NOMO-1 treated with DMSO at 0.1 percent for 48 hours (cell line): ENCODE measurements at regions not wholly inside any gene's neighbourhood (a gene's known extent, or its start where the extent isn't known, plus 50 kb on each side); places are given as distances from the start of the nearest gene placed in this dataset.
A peak's percentile ranks its signal among the peaks of the same experiment; 100 is the strongest.

Source experiments
- DNase-seq: peaks from one replicate; lab custom pipeline; 2025; ENCODE audit not compliant: unreplicated experiment; lab: John Stamatoyannopoulos, UW

DNA sequence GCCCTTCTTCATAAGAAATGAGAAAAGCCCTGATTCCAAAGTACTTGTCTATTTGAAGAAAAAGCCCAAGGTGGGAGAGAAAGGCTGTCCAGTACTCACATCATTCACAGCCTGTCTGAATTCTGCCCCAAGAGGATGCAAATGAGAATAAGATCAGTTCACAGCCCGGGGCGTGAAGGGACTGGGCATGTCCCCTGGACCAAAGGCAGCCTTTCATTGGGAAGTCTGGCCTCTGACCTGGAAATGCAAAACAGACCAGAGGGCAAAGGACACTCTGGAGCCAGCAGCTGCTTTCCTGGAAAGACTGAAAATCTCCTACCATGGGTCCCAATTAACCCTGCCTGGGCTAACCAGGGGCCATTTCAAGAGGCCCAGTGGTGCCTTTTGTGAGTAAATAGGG, 191.2 kb upstream of the PELI2 start:
- no peak for DNase-seq

DNA sequence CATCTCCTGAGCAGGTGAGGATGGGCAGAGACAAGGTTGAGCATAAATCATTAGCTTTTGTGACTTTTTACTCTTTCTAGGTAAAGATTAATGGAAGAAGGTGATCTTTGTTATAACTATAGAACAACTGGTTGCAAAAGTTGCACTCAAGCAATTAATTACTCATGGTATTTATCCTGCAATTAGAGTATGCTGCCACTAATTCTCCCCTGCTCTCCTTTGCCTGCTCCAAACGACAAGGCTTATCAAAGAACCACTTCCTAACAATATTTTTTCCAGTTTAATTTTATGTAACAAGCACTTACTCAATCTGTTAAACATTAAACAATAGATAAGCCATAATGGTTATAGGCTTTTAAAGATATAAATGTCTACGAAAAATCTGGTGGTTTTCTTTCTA, 189.9 kb upstream of the PELI2 start:
- no peak for DNase-seq

DNA sequence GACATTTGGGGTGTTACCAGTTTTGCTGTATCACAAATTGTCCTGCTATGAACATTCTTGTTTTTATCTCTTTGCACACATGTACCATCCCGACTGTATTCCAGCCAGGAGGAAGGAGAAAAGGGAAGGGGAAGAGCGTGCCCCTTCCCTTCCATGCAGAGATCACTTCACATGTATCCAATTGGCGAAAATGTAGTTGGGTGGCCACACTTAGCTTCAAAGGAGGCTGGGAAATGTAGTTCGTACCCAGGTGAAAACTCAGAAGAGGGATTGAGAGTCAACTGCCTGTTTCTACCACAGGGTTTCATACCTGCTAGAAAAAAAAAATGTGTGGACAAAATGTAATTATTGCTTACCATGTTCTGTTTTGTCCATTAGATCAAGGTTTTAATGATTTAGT, 189.1 kb upstream of the PELI2 start:
- DNase-seq = no peak

DNA sequence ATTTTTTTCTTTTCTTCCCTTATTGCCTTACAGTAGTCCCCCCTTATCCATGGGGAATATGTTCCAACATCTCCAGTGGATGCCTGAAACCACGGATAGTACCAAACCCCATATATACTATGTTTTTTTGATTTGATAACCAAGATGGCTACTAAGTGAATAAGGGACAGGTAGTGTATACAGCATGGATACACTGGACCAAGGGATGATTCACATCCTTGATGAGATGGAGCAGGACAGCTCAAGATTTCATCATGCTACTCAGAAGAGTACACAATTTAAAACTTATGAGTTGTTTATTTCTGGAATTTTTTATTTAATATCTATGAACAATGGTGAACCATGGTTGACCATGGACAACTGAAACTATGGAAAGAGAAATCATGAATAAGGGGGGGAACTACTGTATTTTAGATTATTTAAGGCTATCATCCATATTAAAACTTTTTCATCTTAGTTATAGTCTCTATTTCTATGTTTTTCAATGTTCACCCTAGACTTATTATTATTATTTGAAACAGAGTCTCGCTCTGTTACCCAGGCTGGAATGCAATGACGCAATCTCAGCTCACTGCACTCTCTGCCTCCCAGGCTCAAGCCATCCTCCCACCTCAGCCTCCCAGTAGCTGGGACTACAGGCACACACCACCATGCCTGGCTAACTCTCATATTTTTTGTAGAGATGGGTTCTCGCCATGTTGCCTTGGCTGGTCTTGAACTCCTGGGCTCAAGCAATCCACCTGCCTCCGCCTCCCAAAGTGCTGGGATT, 188.0 kb upstream of the PELI2 start:
- DNase-seq = no peak

DNA sequence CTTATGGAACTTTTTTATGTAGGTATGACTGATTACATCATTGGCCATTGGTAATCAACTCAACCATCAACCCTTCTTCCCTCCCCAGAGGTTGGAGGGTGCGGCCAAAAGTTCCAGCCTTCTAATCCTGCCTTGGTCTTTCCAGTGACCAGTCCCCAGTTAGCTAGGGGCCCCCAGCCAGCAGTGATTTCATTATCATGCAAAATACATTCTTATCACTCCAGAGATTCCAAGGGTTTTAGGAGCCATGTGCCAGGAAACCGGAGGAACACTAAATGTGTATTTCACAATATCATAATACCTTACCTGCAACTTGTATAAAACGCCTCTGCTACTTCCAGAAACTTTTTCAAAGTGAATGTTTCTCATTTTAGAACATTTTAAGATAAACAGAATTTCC, 181.5 kb upstream of the PELI2 start:
- DNase-seq = no peak

DNA sequence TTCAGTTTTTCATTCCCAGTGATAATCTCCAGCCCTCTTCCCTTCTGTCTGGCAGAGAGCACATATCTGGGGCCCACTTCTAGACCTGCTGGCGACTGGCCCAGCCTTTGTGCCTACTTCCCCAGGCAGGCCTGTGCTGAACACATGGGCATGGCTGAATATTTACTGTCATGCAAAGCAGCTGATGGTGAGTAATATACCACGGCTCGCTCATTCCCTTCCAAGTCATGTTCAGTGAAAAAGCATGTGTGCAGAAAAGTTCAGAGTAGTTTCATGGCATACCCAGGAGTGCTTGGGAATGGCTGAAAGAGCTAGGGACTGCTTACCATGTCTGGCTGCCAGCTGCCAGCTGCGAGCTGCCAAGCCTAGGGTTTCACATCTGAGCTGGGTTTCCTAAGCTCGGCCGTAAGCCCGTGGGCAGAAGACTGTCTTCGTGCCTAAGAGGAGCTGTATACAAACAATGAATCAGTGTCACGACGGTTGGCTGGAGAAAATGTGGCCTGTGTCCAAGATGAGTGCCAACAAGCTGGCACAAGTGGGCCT, 179.9 kb upstream of the PELI2 start:
- DNase-seq = no peak

GRCh38 chr14:55942076-55942654, 176.0 kb upstream of the PELI2 start:
- DNase-seq = no peak

DNA sequence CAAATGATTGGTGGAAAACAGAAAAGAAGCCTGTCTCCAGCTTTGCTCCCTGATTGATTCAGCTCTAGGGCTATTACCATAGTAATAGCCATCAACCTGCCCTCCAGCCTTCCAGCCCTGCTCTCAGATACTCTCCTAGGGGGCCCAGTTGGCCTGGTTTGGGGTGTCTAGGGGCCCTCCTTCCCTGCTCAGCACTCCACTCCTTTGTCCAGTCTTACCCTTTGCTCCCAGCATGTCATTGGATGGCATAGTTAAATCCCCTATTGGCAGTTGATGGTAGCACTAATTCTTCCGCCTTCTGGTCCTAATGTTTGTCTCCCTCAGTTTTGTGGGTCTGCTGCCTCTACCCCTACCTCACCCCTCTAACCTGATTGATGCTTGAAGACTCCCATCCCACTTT, 175.4 kb upstream of the PELI2 start:
- DNase-seq = no peak

DNA sequence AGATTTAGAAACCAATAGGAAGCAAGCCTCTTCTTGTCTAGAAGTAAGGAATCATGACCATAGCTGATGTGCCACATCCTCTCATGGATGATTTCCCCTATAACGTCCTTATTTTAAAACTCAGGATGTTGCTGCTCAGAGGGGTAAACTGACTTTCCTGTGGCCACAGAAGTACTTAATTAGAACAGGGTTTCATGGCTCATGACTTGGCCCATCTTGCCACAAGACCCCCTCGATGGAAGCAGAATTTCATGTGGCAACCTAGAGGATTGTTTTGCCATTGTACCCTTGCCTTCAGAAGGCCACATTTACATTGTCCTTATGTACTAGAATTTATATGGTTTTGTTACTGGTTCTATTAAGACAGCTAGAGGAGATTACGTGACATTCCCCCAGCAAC, 173.5 kb upstream of the PELI2 start:
- DNase-seq = no peak

- DNase-seq = peak; percentile 75
Observed at GRCh38 chr14:55946231-55946630, 172.0 kb upstream of the PELI2 start.

GRCh38 chr14:55948399-55948798, 169.8 kb upstream of the PELI2 start:
- no peak for DNase-seq

DNA sequence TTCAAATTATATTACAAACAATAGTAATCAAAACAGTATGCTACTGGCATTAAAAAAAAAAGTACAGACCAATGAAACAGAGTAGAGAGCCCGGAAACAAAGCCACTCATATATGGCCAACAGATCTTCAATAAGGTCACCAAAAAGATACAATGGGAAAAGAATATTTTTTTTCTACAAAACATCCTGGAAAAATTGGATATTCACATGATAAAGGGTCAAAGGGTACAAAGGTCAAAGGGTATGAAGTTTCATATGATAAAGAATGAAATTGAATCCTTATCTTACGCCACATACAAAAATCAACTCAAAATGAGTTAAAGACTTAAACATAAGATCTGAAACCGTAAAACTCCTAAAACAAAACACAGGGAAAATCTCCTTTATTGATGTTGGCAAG, 168.5 kb upstream of the PELI2 start:
- no peak for DNase-seq

- no peak for DNase-seq
Observed at GRCh38 chr14:55950135-55950534, 168.1 kb upstream of the PELI2 start.

- DNase-seq = no peak
Observed at GRCh38 chr14:55951341-55952206, 166.6 kb upstream of the PELI2 start.

- DNase-seq = no peak
Observed at GRCh38 chr14:55954108-55954507, 164.1 kb upstream of the PELI2 start.

GRCh38 chr14:55955175-55955574, 163.0 kb upstream of the PELI2 start:
- no peak for DNase-seq

DNA sequence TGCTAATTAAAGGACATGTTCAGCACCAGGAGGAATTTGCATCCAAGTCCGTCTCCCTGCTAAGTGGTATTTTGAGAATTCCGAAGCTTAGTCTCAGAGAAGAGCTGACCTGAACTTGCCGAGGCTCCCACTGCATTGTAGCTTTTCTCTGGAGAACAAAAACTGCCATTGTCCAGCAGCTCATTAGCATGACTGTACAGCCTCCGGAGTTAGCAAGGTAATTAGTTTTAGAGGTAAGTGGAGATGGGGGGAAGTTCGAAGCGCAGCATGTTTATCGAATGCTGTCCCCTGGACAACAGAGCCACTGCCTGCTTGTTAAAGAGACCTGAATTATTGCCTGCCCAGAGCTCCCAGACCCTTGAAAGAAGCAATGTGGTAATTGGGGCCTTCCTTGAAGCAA, 160.3 kb upstream of the PELI2 start:
- no peak for DNase-seq

DNA sequence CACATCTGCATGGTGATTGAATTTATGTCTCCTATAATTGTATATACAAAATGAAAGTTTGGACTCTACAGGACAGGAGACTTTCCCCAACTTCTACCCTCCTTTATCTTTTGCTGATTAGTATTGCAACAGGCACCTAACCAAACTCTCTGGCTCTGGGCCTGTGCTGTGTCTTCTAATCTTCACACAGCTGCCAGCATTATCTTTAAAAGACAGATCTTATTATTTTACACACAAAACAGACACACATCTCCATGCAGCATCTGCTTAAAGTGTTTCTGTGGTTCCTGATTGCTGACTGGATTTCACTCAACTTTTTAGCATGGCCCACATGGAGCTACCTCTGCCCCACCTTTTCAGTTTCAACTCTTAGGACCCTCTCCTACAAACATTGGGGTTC, 154.9 kb upstream of the PELI2 start:
- DNase-seq = no peak

DNA sequence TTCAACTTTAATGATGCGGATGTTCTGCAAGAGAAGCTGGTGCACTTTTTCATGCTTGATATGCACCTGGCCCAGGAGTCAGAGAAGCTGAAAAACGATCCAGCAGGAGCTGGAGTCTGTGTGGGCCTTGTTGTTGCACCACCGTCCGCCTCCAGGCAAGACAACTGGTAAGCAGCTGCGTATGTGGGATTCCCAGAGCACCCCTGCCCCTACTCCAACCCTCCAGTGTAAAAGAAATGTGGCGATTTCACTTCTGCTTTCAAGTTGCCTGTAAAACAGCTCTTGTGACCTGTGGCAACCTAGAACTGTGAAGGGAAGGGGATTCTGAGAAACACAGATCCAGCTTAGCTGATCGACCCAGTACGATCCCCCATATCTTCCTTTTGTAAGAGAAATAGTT, 154.1 kb upstream of the PELI2 start:
- peak; percentile 61 for DNase-seq

DNA sequence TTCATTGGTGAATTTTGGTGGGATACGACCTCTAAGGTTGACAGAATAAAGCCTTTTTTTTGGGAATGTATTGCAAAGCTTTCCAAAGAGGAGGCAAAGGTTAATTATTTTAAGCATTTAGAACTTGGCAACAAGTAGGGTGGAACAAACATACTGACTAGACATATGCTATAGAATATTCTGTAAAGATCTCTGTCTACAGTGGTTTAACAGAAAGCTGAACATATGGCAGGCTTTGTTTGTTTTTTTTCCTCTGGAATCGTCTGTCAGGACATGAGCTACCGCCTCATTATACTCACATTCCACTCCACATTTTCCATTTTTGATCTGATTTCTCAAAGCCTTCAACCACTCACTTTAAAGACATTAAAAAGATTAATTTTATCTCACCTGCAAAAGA, 153.4 kb upstream of the PELI2 start:
- DNase-seq = no peak

DNA sequence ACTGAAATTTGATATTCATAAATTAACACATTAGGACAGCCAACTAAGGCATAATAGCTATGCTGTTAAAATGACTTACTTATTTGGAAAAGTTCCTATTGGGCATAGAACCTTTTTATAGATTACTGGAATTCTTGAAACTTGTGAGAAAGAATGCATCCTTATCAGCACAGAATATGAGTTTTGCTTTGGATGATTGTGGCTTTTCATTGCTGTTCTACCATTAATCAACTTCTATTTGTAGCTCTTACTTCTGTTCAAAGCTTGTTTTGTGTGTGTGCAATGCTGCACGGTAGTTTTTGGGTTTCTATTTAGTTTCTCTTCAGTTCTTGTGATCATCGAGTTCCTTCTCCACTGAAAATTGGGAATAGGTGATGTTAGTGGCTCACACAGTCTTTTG, 152.4 kb upstream of the PELI2 start:
- DNase-seq = no peak

DNA sequence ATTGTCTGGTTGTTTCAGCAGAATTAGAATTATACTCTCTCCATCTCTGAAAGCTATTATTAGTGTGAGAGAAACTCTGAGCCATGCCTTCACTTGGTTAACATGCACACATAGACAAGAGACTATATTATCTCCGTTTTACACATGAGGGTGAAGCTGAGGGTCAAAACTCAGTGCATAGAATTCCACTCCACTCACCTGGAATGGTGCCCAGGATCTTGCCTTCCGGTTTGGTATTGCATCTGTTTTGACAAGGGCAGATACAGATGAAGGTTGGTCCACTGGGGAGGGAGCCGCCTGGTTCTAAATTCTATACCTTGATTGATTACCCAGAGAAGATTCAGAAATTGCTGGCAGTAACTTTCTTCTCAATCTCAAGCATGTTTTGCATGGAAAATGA, 149.5 kb upstream of the PELI2 start:
- DNase-seq = no peak
